Neural cell (in vitro differentiated cells): ENCODE measurements at regions not wholly inside any gene's neighbourhood (a gene's known extent, or its start where the extent isn't known, plus 50 kb on each side); places are given as distances from the start of the nearest gene placed in this dataset.

Experiments used
- H2AFZ ChIP-seq: fragments of 200-600, 300-800 bp; sonication (generic), shearing (Covaris generic); 2 replicates; pipeline ENCODE4 v1.6.0; 2014; ENCODE audit warnings: low read depth, mild to moderate bottlenecking, antibody characterized with exemption, low read length, moderate library complexity
- H3F3A ChIP-seq: fragments of 200-600 bp; shearing (Covaris generic); 2 replicates; pipeline ENCODE4 v1.6.1; 2016; ENCODE audit warnings: mild to moderate bottlenecking, moderate library complexity, mixed read lengths, antibody characterized with exemption, low read length; ENCODE audit not compliant: insufficient read depth, poor library complexity, severe bottlenecking
- H3K27ac ChIP-seq: fragments of 200-600, 300-800 bp; sonication (generic), shearing (Covaris generic); 2 replicates; pipeline ENCODE4 v1.5.1; 2014; ENCODE audit warnings: mild to moderate bottlenecking, low read length, moderate library complexity
- H3K27me3 ChIP-seq: fragments of 300-800, 200-600 bp; sonication (generic), shearing (Covaris generic); 2 replicates; pipeline ENCODE4 v1.6.0; 2014; ENCODE audit warnings: mild to moderate bottlenecking, low read depth, low read length, moderate library complexity; ENCODE audit not compliant: insufficient read depth
- H3K36me3 ChIP-seq: fragments of 300-800, 200-600 bp; sonication (generic), shearing (Covaris generic); 2 replicates; pipeline ENCODE4 v1.5.1; 2014; ENCODE audit warnings: mild to moderate bottlenecking, antibody characterized with exemption, low read length, moderate library complexity; ENCODE audit not compliant: insufficient read depth
- H3K4me2 ChIP-seq: fragments of 300-800, 200-600 bp; sonication (generic), shearing (Covaris generic); 2 replicates; pipeline ENCODE4 v1.6.0; 2014; ENCODE audit warnings: mild to moderate bottlenecking, low read length
- H3K4me3 ChIP-seq: fragments of 300-800, 200-600 bp; sonication (generic), shearing (Covaris generic); 2 replicates; pipeline ENCODE4 v1.5.1; 2014; ENCODE audit warnings: mild to moderate bottlenecking, low read length, moderate library complexity
- H3K79me2 ChIP-seq: fragments of 200-600 bp; shearing (Covaris generic); replicated peaks from 2 replicates; pipeline ENCODE4 v1.6.0; 2014; ENCODE audit warnings: mild to moderate bottlenecking, low read length, moderate library complexity; ENCODE audit not compliant: insufficient read depth
- H3K9ac ChIP-seq: fragments of 300-800, 200-600 bp; sonication (generic), shearing (Covaris generic); 2 replicates; pipeline ENCODE4 v1.6.1; 2016; ENCODE audit warnings: mild to moderate bottlenecking, low read length, mixed read lengths
- H3K9me2 ChIP-seq: fragments of 200-600 bp; shearing (Covaris generic); 2 replicates; pipeline ENCODE4 v1.6.1; 2016; ENCODE audit warnings: mild to moderate bottlenecking, low read length, mixed read lengths; ENCODE audit not compliant: insufficient read depth
- H3K9me3 ChIP-seq: fragments of 200-600, 300-800 bp; sonication (generic), shearing (Covaris generic); 2 replicates; pipeline ENCODE4 v1.6.1; 2016; ENCODE audit warnings: mild to moderate bottlenecking, mixed run types, low read length, moderate library complexity, mixed read lengths
- H4K20me1 ChIP-seq: fragments of 200-600 bp; shearing (Covaris generic); 2 replicates; pipeline ENCODE4 v1.6.1; 2016; ENCODE audit warnings: mild to moderate bottlenecking, mixed run types; ENCODE audit not compliant: insufficient read depth
- EP300 ChIP-seq: fragments of 450-650 bp; conservative IDR thresholded peaks from 2 replicates; pipeline ENCODE4 v1.6.1; 2014; ENCODE audit warnings: antibody characterized with exemption, mild to moderate bottlenecking, moderate library complexity; ENCODE audit not compliant: poor library complexity, severe bottlenecking
- EZH2 ChIP-seq: fragments of 200-600, 300-800 bp; shearing (Covaris generic), sonication (generic); IDR thresholded peaks from 2 replicates; pipeline ENCODE4 v1.6.1; 2014; ENCODE audit warnings: antibody characterized with exemption, low read length, borderline replicate concordance, mild to moderate bottlenecking; ENCODE audit not compliant: insufficient read depth, poor library complexity, severe bottlenecking
- MXI1 ChIP-seq: fragments of 450-650 bp; conservative IDR thresholded peaks from 2 replicates; pipeline ENCODE4 v1.6.1; 2014; ENCODE audit warnings: antibody characterized with exemption, mild to moderate bottlenecking; ENCODE audit not compliant: poor library complexity, severe bottlenecking
- POLR2AphosphoS5 ChIP-seq: IDR thresholded peaks from 2 replicates; pipeline ENCODE4 v1.6.1; 2012
- RAD21 ChIP-seq: fragments of 450-650 bp; conservative IDR thresholded peaks from 2 replicates; pipeline ENCODE4 v1.6.1; 2014; ENCODE audit warnings: antibody characterized with exemption, mild to moderate bottlenecking, moderate library complexity
- SMC3 ChIP-seq: fragments of 450-650 bp; conservative IDR thresholded peaks from 2 replicates; pipeline ENCODE4 v1.6.1; 2014; ENCODE audit warnings: antibody characterized with exemption, mild to moderate bottlenecking, moderate library complexity; ENCODE audit not compliant: poor library complexity
- TAF1 ChIP-seq: IDR thresholded peaks from 2 replicates; pipeline ENCODE4 v1.6.1; 2012; ENCODE audit warnings: low read depth
- TF ChIP-seq, protein P1 (sequence below): fragments of 450-650 bp; IDR thresholded peaks from 2 replicates; pipeline ENCODE4 v1.5.1; 2014; ENCODE audit warnings: antibody characterized with exemption, mild to moderate bottlenecking, moderate library complexity; ENCODE audit not compliant: poor library complexity, severe bottlenecking
- TF ChIP-seq, protein P2 (sequence below): IDR thresholded peaks from 2 replicates; pipeline ENCODE4 v1.6.1; 2012; ENCODE audit warnings: borderline replicate concordance

DNA sequence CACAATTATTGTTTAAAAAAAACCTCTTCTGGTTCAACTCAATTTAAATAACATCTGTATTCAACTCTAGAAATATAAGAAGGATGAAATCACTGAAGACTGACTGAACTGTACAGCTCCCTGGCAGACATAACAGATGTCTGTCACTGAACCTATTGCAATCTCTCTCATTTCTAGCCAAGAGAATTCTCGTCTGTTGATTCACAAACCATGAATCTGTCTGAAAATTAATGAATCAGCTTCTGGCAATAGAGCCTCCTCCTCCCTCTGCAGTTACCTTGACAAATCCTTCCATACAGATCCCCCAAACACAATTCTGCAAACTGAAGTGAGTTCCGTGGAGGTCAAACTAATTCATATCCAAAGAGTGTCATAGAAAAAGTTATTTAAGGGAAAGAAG lies 561.4 kb downstream of the PYDC2 start:
- Histone ChIP-seq H3K79me2 (no peaks in the 10 kb centered on the region), H3K36me3 (no peaks in the 10 kb centered on the region), H3K4me3 (no peak overlapping the region), H3K27ac (no peak overlapping the region), H3K9me2 (no peaks in the 10 kb centered on the region), H3F3A (no peaks in the 10 kb centered on the region), H3K9me3 (no peaks in the 10 kb centered on the region), H2AFZ (no peak overlapping the region), H3K4me2 (no peak overlapping the region), H3K27me3 (no peaks in the 10 kb centered on the region), H4K20me1 (no peaks in the 10 kb centered on the region), H3K9ac (no peak overlapping the region)
- TF ChIP-seq EP300 = no peak
- no peak for TF ChIP-seq MXI1
- TF ChIP-seq EZH2 = no peak
- no peak for TF ChIP-seq TAF1
- TF ChIP-seq, protein P1, sequence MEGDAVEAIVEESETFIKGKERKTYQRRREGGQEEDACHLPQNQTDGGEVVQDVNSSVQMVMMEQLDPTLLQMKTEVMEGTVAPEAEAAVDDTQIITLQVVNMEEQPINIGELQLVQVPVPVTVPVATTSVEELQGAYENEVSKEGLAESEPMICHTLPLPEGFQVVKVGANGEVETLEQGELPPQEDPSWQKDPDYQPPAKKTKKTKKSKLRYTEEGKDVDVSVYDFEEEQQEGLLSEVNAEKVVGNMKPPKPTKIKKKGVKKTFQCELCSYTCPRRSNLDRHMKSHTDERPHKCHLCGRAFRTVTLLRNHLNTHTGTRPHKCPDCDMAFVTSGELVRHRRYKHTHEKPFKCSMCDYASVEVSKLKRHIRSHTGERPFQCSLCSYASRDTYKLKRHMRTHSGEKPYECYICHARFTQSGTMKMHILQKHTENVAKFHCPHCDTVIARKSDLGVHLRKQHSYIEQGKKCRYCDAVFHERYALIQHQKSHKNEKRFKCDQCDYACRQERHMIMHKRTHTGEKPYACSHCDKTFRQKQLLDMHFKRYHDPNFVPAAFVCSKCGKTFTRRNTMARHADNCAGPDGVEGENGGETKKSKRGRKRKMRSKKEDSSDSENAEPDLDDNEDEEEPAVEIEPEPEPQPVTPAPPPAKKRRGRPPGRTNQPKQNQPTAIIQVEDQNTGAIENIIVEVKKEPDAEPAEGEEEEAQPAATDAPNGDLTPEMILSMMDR = no peak
- TF ChIP-seq, protein P2, sequence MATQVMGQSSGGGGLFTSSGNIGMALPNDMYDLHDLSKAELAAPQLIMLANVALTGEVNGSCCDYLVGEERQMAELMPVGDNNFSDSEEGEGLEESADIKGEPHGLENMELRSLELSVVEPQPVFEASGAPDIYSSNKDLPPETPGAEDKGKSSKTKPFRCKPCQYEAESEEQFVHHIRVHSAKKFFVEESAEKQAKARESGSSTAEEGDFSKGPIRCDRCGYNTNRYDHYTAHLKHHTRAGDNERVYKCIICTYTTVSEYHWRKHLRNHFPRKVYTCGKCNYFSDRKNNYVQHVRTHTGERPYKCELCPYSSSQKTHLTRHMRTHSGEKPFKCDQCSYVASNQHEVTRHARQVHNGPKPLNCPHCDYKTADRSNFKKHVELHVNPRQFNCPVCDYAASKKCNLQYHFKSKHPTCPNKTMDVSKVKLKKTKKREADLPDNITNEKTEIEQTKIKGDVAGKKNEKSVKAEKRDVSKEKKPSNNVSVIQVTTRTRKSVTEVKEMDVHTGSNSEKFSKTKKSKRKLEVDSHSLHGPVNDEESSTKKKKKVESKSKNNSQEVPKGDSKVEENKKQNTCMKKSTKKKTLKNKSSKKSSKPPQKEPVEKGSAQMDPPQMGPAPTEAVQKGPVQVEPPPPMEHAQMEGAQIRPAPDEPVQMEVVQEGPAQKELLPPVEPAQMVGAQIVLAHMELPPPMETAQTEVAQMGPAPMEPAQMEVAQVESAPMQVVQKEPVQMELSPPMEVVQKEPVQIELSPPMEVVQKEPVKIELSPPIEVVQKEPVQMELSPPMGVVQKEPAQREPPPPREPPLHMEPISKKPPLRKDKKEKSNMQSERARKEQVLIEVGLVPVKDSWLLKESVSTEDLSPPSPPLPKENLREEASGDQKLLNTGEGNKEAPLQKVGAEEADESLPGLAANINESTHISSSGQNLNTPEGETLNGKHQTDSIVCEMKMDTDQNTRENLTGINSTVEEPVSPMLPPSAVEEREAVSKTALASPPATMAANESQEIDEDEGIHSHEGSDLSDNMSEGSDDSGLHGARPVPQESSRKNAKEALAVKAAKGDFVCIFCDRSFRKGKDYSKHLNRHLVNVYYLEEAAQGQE = no peak
- TF ChIP-seq SMC3 = no peak
- TF ChIP-seq RAD21 = no peak
- no peak for TF ChIP-seq POLR2AphosphoS5

DNA sequence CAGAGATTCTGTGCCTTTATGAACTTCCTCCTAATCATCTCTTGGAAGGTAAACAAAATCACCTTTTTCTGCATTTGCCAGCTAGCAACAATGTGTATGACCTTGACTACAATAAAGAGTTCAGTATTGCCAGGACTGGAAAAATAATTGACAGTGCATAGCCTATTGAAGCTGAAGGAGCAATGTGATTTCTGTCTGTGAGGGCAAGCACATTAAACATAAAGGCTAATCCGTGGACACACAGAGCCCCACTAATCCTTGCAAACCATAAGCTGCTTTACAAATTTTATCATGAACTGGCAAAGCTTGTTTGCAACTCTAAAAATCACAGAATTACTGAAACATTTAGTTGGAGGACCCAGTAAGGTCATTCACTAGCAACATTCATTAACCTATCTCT lies 563.8 kb downstream of the PYDC2 start:
- H3K36me3 ChIP-seq = no peaks in the 10 kb centered on the region
- no peaks in the 10 kb centered on the region for H4K20me1 ChIP-seq
- no peaks in the 10 kb centered on the region for H3K27me3 ChIP-seq
- H3K4me2 ChIP-seq = no peak overlapping the region
- H3K4me3 ChIP-seq = no peak overlapping the region
- TF ChIP-seq SMC3 = no peak
- TF ChIP-seq MXI1 = no peak
- TF ChIP-seq EZH2 = no peak
- no peak for TF ChIP-seq RAD21
- TF ChIP-seq TAF1 = no peak
- TF ChIP-seq POLR2AphosphoS5 = no peak
- no peak overlapping the region for H3K27ac ChIP-seq
- no peak overlapping the region for H3K9ac ChIP-seq
- H3F3A ChIP-seq = no peaks in the 10 kb centered on the region
- no peaks in the 10 kb centered on the region for H3K9me2 ChIP-seq
- H3K9me3 ChIP-seq = no peaks in the 10 kb centered on the region
- H3K79me2 ChIP-seq = no peaks in the 10 kb centered on the region
- H2AFZ ChIP-seq = no peak overlapping the region

DNA sequence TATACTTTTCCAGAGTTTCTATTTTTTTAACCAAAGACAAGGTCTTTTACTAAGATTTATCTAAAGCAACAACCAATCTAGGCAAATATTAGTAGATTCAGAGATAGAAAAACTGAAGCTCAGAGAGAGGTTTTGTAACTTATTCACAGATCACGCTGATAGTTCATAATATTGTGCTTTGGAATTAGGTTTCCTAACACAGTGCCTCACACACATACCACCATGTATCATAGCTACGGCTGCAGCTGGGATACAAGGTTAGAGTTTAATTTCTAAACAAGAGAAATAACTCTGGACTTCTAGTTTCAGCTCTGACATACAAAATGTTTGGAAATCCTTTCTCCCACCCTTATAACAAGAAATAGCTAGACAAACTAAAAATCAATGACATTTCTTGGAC lies 565.7 kb downstream of the PYDC2 start:
- Histone ChIP-seq H3K4me3 (no peak overlapping the region), H3F3A (no peaks in the 10 kb centered on the region), H2AFZ (no peak overlapping the region), H3K27me3 (no peaks in the 10 kb centered on the region), H3K9ac (no peak overlapping the region), H3K27ac (no peak overlapping the region), H3K4me2 (no peak overlapping the region), H3K9me3 (no peaks in the 10 kb centered on the region), H4K20me1 (no peaks in the 10 kb centered on the region), H3K9me2 (no peaks in the 10 kb centered on the region), H3K79me2 (no peaks in the 10 kb centered on the region), H3K36me3 (no peaks in the 10 kb centered on the region)
- TF ChIP-seq SMC3 (no peak), POLR2AphosphoS5 (no peak), EP300 (no peak)
- TF ChIP-seq, protein P2 = no peak
